GM12865 (cell line): ENCODE measurements at regions not wholly inside any gene's neighbourhood (a gene's known extent, or its start where the extent isn't known, plus 50 kb on each side); places are given as distances from the start of the nearest gene placed in this dataset.

ENCODE experiments used
- DNase-seq: peaks from one replicate; pipeline ENCODE4 v3.0.0; 2010; ENCODE audit warnings: low read depth
- H3K4me3 ChIP-seq: 2 replicates; pipeline ENCODE4 v1.5.1; 2011; ENCODE audit warnings: mild to moderate bottlenecking, low read depth, low read length, control low read depth
- CTCF ChIP-seq: IDR thresholded peaks from 2 replicates; pipeline ENCODE4 v1.5.1; 2011; ENCODE audit warnings: low read length, control low read depth, low read depth, inconsistent platforms; ENCODE audit not compliant: insufficient read depth; ENCODE audit errors: missing control alignments

- no peak for TF ChIP-seq CTCF
- DNase-seq = no peak
- H3K4me3 ChIP-seq = no peak overlapping the region
Observed at GRCh38 chr1:75083848-75084514, 50.2 kb upstream of the LHX8 start.
